Central memory CD4-positive, alpha-beta T cell (primary cell): ENCODE measurements at regions not wholly inside any gene's neighbourhood (a gene's known extent, or its start where the extent isn't known, plus 50 kb on each side); places are given as distances from the start of the nearest gene placed in this dataset.

Source experiments
- DNase-seq: peaks from one replicate; pipeline ENCODE4 v3.0.0; 2022

DNA sequence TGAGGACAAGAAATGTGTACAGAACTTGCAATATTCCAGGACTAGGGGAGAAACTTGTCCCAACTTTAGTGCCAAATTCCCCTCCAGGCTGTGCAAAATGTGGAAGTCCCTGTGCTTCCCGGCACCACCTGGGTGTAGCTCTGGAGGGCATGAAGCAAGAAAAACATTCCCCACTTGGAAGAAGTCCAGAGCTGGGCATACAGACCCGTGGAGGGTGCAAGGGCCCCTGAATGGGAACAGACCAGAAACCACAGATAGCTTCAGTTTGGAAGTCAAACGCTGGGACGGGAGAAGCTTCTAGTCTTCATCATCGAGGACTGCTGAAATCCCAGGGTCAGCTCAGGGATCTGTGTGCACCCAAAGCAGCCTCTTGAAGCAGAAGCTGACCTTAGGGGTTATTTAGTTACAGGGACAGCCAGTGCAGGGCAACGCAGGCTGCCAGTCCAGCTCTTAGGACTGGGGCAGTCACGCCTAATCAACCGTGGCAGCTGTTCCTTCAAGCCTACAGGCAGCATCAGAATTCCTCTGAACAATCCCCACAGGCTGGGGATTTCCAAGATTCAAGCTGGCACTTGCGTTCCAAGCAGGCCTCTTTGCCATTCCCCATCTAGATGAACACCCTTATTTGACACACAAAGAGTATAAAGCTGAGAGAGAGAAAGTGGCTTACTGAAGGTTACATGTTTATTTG, 269.4 kb downstream of the LOXHD1 start:
- DNase-seq: no peak

DNA sequence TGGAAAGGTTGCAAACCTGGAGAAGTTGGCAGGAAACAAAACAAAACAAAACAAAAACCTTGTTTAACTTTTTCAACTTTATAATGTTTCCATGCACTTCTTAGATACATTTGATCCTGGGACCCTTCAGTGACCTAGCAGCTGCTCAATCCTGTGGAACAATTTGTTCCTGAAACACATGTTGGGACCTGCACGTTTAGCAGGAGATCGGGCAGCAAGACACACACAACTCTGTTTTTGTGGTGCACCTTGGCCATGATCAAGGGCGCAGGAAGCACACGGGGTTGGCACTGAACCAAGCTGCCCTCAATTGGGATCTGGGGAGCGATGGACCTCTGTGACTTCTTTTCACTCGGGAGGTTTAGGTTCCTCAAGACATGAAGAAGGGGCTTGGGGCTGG, 268.7 kb downstream of the LOXHD1 start:
- DNase-seq: no peak

DNA sequence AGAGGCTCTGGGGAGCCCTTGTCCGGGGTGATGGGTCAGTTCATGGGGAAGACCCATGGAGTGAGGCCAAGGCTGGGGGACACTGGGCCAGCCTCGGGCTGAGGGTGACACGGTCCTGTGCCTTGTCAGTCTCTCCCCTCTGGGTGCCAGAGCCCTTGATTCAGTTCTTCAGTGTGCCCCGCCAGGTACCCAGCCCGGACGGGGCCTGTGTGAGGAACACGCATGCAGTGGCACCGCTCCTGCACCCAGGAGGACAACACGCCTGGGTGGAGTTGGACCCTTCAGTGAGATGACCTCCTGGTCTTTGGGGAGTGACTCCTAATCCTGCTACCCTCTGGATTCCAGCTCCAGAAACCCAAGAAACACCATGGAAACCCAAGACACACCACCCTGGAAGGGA, 264.4 kb downstream of the LOXHD1 start:
- no peak for DNase-seq

DNA sequence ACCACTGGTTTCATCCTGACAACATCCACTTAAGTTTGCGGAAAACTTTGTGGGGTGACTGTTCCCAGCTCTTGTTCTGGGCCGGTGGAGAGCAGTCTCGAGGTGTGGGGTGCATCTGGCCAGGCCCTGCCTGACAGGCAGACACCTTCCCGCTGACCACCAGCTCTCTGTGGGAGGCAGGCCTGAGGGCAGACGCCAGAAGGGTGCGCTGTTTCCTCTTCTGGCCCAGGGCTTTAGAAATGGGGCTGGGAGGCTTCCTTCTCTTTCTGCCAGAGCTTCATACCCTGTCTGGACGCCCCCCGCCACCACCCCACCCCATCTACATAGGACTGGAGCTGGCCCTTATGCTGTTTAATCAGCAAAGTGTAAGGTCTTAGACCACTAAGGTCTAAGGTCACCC, 263.8 kb downstream of the LOXHD1 start:
- DNase-seq: no peak

DNA sequence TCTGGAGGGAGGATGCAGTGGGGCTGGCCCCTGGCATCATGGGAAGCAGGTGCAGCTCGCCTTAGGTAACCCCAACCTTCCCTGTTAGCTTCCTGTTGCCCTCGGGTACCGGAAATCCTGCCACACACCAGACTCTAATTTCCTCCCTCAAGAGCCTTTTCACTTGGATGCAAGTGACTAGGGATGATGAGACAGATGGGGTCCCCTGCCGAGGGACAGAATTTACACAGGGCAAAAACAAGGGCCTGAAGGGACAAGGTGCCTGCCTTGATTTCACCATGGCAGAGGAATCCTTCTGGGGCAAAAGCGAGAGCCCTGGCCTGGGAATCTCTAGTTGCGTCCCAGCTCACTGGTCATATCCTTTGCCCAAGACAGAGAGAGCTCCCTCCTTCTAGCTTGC, 263.1 kb downstream of the LOXHD1 start:
- no peak for DNase-seq

DNA sequence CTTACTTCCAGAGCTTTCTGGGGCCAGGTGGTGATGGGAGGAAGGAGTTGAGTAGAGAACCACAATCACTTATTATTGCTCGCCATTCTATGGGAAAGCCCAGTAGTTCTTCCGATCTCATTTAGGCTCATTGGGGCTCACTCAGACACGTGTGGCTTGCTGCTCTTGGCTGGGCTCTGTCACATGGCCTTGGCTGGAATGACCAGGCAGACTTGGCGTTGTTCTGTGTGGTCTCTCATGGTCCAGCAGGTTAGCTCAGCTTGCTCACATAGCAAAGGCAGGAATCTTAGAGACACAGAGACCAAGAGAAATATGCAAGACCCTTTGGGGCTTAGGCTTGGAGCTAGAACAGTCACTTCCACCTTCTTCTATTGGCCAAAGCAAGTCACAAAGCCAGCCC, 261.2 kb downstream of the LOXHD1 start:
- DNase-seq: no peak

DNA sequence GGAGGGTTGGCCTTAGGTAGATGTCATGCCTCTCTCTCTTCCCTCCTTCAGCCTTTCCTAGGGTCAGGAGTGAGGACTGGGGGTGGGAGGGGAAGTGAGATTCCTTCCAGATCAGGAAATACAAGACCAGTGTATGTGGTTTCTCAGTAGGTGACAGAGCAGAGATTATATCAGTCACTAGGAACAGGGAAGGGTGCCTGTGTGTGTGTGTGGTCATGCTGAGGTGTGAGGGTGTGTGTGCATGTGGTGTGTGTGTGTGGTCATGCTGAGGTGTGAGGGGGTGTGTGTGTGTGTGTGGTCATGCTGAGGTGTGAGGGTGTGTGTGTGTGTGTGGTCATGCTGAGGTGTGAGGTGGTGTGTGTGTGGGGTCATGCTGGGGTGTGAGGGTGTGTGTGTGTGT, 259.8 kb downstream of the LOXHD1 start:
- no peak for DNase-seq

DNA sequence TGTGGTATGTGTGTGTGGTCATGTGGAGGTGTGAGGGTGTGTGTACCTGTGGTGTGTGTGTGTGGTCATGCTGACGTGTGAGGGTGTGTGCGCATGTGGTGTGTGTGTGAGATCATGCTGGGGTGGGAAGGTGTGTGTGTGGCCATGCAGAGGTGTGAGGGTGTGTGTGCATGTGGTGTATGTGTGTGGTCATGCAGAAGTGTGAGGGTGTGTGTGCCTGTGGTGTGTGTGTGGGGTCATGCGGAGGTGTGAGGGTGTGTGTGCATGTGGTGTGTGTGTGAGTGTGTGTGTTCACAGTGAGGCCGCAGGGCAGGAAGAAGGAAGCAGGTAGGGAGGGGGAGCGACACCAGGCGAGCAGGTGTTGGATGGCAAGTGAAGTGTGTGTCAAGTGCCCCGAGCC, 259.0 kb downstream of the LOXHD1 start:
- DNase-seq: no peak

DNA sequence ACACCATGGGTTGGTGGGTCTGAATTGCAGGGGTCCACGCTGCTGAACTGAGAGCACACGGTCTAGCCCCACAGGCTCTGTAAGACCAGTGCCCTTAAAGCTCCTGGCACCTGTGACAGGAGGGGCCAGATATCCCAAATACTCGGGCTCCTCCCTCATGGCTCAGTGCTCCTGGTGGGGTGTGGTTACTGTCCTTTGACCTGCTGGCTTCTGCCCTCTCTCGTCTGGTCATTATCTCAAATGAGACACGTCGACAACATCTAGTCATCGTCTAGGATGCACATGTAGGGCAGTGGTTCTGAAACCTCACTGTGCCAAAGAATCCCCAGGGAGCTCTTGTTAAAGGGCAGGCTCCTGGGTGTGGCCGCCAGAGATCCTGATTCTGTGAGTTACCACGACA, 258.4 kb downstream of the LOXHD1 start:
- no peak for DNase-seq

DNA sequence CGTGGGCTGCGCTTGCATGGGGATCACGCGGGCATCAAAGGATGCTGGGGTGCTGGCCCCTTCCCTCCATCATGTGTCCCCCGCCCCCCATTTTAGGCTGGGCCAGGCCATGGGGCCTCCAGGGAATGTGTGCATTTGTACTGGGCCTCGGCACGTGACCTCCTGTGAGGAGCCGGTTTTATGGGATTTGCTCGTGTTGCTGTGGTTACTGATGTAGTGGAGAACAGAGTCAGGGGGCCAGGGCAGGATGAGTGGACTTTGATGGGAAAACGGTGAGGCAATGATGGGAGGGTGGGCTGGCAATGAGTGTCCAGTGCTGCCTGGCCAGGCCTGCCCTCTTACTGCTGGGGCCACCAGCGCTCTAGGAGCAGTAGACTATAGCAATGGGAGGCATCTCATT, 257.7 kb downstream of the LOXHD1 start:
- DNase-seq: no peak

DNA sequence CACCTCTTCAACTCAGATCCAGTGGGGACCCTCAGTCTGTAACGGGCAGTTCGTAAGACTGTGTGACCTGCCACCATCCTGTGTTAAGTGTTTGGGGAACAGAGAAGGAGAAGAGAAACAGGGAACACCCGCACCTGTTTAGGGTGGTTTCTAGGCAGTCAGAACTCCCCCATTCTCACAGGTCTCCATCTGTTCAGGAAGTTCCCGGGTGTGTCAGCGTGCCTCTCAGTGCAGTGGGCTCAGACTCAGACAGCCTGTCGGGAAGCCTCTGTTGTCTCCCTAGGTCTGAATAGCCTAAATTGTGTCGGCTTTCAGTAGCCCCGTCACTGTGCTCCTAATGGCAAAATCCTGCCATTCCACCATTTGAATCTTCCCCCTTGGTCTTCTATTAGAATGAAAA, 256.6 kb downstream of the LOXHD1 start:
- DNase-seq: no peak

DNA sequence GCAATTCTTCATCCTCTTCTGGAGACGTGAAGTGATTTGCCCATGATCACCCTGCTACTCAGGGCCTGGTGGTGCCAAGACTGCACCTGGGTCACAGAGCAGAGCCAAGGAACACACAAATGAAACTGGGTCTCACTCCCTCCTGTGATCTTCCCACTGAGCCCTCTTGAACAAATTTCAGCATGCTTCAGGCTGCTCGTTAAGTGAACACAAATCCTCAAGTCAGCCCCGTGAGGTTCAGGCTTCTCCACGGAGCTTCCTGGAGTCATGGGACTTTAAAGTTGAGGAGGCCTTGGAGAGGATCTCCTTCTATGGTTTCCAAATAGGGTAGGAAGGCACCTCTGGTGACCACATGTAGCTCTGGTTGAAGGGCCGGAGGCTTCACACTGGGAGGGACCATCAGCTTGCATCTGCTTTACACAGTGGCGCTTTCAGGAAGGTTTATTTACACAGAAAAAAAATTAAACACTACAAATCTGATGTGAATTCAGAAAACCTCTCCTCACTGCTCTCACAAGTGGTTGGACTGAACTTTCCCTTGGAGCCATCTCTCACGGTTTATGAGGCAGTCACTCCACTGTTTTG, 255.4 kb downstream of the LOXHD1 start:
- no peak for DNase-seq

DNA sequence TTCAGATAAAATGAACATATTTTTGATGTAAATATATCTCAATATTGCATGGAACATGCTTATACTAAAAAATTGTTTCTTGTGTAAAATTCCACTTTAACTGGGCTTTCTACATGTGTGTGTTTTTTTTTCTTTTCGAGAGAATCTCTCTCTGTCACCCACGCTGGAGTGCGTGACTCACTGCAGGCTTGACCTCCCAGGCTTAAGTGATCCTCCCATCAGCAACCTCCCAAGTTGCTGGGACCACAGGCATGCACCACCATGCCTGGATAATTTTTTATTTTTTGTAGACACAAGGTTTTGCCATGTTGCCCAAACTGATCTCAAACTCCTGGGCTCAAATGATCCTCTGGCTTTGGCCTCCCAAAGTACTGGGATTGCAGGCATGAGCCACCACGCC, 254.6 kb downstream of the LOXHD1 start:
- no peak for DNase-seq

DNA sequence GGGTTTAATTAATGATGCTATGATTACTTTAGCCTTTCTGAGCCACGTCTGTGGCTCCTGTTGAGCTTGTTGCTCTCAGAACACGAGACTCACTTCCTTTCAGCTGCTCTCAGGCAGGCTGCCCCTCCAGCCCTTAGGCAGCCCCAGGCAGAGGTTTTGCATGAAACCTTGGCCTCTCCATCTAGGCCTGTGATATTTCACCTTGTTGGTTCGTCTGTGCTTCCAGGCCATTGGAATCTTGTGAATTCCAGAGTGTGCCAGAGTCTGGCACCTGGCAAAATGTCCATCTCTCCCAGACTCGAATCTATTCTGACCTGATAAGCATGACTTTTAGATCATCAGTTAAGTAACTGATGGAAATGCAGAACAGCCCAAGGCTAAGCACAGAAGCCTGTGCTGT, 254.1 kb downstream of the LOXHD1 start:
- DNase-seq: no peak

DNA sequence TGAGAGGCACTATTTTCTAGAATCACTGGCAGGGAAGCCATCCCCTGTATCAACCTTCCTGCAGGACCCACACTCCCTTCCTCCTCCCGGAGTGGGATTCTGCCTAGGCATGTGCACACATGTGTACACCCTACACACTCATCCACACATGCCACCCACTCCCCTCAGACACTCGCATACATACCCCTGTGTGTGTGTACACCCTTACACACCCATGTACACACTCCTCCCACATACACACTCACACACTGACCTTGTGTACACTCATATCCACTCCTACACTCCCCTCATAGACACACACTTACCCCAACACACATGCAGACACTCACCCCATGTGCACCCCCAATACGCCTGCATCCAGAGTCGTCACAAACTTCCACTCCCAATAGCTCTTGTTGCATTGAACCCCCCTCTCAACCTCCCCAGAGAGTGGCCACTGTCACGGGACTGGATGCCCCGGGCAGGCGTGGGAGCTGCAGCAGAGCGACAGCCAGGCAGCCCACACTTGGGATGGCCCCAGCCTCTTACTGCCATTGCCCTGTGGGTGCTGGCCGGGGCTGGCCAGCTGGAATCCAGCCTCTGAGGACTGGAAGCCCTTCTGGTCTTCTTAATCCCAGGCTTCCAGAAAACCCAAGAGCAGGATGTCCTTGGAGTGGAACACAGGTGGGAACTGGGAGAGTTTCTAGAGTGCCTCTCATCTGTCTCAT, 251.0 kb downstream of the LOXHD1 start:
- DNase-seq: no peak

DNA sequence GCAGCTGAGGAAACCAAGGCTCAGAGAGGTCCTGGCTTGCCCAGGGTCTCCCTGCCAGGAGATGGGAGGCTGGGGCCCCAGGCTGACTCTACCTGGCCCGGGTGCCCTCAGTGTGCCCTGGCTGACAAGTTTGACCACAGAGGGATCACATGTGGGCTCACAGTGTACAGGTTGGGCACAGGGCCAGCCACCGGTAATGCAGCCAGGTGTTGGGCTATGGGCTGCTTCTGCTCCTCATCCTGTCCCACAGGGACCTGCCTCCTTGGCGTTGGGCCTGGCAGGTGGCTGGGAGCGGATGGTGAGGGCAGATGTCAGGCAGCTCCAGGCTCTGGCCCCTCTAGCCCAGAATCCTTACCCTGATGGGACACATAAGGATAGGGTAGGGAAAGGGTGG, 250.5 kb downstream of the LOXHD1 start:
- no peak for DNase-seq

DNA sequence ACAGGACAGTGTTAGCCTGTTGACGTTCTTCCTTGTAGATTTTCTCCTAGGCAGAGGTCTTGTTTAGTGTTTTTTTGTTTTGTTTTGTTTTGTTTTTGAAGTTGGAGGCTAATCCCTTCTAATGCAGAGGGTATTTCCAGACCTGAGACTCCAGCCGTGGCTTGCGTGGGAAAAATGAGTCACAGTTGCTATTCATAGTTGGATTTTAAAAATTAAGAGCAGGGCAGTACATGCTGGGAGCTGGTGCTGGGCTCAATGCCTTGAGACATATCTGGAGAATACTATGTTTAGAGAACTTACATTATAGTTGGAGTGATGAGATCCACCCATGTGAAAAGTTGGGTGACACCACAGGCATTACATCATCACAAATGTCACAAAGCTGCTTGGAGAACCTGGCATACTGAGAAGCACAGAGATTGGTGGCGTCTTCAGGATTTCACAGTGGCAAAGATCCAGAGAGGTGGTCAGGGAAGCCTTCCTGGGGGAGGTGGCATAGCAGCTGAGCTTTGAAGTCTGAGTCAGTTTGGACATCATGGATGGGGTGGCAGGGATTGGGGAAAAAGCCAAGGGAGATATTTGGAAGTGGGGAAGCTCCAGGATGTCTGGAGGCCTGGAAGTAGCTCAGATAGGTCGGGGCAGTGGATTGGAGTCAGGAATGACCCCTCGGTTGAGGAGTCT, 249.4 kb downstream of the LOXHD1 start:
- DNase-seq: no peak

DNA sequence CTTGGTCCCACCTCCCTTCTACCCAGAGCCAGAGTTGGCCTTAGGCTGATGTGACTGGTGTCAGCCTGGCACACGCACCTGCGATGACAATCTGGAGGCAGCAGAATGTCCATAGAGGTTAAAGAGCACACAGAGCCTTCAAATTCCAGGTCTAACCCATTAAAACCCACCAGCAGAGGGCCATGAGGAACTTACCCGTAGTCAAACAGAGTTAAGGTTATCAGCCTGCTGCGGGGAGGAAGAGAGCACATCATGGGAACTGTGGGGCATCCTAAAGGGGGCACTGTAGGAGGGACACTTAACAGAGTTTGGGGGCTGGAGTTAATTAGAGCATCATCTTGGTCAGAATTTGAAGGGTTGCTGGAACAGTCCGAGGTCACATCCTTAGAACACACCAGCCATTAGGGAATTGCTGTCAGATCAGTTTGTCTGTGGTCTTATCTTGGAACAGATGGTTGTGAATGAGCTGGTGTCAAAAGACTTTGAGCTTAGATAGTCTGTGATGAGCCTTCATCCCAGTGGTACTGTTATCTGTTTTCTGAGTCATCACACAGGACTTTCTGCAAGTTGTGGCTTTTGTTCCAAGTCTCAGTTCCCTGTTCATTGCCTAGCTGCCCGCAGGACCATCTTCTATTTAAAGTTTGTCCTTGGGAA, 248.6 kb downstream of the LOXHD1 start:
- DNase-seq: no peak

DNA sequence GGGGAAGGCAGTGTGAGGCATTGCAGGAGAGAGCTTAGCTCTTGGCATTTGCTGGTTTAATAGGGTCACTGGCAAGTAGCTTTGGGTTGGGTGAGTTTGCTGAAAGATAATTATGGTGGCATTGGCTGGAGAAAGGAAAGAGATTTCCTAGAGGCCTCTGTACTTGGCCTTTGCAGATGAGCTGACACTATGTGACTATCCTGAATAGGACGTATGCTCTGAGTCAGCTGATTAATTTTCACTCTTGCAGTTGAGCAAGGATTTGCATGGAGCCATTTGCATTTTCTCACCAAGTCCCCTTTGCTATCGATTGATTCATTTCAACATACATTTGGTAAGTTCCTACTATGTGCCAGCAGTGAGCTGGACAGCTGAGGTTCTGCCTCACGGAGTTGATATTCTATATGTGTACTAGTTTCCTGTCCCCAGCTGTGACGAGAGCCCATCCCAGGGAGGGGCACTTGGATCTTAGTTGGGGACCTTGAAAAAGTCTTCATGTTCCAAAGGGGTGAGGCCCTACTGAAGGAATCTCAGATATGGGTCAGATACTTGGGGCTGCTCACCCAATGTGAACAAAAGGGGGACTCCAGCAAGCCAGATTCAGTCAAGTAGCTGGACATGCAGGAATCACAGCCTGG, 245.7 kb downstream of the LOXHD1 start:
- DNase-seq: no peak

DNA sequence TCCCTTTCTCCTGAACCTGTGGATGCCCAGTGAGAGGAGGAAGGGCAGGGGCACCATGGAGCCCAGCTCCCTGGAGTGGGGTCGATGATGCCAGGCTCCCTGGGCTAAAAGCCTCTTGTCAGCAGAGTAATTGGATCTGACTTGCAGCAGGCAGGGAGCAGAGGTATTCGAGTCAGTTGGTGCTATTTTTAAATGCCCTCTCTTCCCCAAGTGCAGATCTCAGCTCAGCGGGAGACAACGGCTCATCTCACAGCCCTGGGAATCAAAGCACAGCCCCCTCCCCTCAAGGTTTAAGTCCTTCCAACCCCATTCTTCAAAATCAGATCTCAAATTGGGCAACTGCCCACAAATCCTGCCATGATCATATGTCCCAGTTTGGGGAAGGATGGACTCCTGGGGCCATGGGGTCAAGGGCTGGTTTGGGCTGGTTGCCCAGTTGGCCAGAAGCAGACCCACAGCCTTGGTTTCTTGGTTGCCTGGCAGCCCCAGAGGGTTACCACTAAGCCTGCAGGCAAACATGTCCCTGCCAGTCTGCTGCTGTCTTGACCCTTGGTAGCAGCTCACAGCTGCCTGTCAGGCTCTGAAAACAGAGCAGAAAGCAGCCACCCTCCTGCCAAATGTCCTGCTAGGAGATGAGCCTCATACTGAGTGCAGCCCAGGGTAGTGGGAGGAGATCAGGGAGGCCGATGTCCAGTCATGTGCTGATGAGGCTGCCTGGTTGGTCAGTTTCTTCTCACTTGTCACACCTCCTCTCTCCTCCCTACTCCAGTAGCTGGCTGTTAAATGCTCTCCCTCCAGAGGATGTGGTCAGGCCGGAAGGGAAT, 244.9 kb downstream of the LOXHD1 start:
- DNase-seq: no peak

DNA sequence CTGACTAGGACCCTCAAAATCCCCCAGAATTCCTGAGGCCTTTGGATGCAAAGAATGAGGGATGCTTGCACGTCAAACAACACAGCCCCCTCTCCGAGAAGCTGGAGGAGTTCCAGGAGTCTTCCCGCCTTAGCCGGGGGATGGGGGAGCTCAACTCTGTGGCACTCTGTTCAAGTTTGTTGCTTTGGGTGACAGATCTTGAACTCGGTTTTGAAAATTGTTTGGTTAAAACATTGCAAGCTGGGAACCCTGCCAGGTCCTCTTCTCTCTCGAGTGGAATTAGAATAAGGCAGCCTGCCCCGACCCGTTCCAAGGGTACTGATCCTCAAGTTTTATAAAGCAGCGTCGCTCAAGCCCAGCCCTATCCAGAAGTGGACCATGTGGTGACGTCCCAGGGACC, 244.1 kb downstream of the LOXHD1 start:
- no peak for DNase-seq

DNA sequence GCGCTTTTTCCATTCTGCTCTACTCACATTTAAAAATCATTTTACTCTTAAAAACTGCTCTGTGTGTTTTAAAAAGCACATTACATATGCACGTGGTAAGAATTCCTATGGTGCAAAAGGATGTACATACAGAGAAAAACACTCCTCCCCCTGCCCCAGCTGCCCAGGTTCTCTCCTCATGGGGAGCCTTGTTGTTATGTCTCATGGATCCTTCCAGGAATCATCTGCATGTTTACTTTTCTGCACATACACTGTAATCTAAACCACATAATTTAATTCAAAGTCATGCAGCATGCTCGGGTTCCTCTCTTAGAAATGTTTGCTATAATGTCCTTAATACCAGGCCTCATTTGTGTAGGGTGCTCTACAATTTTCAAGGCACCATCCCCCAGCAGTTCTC, 243.3 kb downstream of the LOXHD1 start:
- DNase-seq: no peak
